GM18868 (cell line): ENCODE measurements at regions not wholly inside any gene's neighbourhood (a gene's known extent, or its start where the extent isn't known, plus 50 kb on each side); places are given as distances from the start of the nearest gene placed in this dataset.
A peak's percentile ranks its signal among the peaks of the same experiment; 100 is the strongest.

Experiments
- ATAC-seq: cut with Tn5 transposase; IDR thresholded peaks from one replicate; pipeline ENCODE4 v1.9.1; 2021; ENCODE audit warnings: mild to moderate bottlenecking, moderate library complexity; ENCODE audit not compliant: unreplicated experiment

DNA sequence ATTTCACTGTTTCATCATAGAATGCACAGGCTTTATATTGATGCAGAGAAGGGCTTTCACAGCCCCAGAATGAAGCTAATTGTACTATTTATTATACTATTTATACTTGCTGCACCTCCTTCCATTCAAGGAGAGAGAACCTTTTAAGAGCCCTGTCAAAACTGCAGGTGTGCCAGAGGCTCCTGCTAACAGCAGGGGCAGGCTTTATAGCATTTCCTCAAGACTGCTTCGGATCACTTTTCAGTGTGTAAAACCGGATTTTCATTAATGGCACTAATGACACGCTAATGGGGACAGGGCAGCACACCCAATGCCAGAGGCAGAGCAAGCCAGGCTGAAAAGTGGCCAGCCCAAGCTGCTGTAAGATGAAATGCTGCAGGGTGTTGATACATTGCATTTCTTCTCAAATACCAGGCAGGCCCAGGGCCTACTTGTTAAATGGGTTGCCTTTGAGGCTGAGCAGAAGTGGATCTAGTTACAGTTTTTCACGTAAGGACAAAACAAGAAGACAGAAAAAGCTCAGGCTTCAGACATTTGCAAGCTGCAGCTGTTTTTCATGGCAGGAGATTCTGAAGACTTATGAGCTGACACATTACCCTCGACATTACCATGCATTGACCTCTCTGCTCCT is 487.7 kb upstream of the BTBD3 start:
- no peak for ATAC-seq

DNA sequence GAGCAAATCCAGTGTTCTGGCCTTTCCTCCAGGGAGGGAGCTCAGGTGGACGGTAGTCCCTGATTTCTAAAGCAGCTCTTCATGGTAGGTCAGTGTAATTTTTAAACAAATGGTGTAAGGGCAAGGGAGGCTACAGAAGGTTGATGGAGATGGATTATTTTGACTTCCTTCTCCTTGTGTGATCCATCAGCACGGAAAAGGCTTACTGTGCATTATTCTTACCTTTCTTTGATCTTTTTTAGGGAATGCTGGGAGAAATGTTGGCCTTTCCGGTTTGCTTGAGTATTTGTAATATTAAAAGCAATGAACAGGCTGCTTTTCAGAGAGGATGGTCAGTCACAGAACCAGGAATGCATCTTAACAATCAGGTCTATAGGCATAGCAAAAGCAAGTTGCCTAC is 487.0 kb upstream of the BTBD3 start:
- no peak for ATAC-seq

DNA sequence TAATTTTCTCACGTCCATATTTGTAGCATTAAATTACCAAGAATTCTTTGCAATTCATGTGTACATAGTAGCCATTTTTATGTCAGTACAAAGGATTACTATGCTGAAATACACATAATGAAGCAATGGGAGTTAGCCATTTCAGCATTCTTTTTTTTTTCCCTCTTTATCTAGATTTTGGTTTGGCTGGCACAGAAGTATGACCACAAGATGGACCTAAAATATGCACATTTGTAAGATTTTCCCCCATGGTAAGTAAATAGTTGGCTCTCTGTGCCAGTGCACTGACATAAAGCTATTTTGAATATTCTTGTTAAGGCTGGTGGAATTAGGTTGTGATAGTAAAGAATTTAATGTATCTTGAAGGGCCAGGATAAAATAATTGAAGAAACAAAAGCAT is 486.1 kb upstream of the BTBD3 start:
- no peak for ATAC-seq

DNA sequence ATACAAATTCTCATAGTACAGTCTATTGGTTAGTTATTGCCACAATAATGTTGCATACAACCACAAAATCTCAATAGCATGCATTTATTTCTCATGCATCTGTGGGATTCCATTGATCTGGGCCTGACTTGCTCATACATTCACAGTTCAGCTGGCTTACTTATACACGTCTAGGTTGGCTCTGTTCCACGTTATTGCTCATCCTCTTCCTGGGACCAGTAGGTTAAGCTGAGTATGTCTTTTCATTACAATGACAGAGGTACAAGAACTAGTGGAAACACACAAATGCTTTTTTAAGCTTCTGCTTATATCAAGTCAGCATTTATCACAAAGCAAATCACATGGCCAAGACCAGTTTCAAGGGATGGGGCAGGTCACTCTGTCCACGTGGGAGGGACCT is 485.3 kb upstream of the BTBD3 start:
- no peak for ATAC-seq

DNA sequence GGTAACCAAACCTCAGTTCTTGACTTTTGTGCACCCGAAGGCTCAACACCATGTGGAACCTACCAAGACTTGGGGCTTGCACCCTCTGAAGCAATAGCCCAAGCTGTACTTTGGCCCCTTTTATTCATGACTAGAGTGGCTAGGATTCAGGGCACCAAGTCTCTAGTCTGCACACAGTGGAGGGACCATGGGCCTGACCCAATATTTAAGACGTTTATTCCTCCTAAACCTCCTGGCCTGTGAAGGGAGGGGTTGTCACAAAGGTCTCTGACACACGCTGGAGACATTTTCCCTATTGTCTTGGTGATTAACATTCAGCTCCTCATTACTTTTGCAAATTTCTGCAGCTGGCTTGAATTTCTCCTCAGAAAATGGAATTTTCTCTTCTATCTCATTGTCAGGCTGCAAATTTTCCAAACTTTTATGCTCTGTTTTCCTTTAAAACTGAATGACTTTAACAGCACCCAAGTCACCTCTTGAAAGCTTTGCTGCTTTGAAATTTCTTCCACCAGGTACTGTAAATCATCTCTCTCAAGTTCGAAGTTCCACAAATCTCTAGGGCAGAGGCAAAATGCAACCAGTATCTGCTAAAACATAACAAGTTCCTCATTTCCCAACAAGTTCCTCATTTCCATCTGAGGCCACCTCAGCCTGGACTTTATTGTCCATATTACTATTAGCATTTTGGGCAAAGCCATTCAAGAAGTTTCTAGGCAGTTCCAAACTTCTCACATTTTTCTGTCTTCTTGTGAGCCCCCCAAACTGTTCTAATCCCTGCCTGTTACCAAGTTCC is 481.4 kb upstream of the BTBD3 start:
- no peak for ATAC-seq

DNA sequence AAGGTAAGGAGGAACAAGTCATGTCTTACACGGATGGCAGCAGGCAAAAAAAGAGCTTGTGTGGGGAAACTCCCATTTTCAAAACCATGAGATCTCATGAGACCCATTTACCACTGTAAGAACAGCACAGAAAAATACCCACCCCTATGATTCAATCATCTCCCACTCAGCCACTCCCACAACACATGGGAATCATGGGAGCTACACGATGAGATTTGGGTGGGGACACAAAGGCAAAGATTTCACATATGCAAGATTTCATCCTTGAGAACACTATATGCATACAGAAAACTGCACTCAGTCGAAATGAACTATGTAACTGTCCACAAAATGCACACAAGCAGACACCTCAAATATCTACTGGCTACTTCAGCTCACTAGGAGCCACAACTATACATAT is 480.6 kb upstream of the BTBD3 start:
- ATAC-seq: no peak

DNA sequence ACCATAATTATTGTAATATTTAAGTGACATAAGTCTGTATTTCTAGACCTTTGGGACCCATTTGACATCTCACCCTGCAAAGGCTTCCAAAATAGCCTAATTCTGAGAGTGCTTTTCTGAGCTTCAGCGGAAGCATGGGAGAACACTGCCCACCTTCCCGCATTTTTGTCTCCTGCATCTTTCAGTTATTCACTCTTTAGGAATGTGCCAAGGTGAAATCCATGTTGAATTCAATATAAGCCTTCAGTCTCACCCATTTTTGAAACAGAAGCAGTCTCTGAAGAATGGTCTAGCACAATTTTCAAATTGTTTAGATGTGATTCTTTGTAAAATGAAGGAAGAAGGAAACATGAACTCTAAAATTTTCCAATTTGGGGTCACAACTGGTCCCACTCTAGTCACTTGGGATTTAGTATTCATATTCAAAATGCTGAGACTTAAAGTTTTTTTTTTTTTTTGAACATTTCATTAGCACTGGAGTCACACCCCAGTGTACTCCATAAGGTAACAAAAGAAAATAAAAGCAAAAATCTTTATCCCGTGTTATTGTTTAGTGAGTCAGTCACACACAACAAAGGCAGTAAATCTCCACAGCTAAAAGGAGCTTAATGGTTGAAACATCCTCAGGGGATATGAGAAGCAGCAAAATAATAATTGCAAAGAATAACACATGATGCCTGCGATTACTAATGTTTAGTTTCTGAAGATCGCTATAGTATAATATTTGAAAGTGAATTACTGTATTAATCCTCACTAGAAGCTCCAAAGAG is 479.9 kb upstream of the BTBD3 start:
- ATAC-seq: no peak

DNA sequence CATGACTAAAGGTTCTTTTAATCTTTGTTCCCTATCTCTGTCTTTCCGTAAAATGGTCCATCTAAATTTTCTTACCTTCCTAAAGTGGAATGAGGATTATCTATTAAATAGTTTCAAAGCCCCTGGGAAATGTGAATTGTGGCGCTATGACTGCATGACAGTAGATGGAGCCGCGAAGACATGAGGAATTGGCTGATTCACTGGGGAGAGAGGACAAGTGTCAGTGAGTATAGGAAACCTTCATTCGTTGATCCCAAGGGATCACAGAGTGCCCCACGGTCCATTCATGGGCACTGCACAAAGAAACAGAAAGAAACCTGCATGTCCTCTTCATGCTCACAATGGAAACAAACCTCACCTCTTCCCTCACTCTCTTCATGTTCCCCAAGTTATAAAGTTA is 479.3 kb upstream of the BTBD3 start:
- no peak for ATAC-seq

DNA sequence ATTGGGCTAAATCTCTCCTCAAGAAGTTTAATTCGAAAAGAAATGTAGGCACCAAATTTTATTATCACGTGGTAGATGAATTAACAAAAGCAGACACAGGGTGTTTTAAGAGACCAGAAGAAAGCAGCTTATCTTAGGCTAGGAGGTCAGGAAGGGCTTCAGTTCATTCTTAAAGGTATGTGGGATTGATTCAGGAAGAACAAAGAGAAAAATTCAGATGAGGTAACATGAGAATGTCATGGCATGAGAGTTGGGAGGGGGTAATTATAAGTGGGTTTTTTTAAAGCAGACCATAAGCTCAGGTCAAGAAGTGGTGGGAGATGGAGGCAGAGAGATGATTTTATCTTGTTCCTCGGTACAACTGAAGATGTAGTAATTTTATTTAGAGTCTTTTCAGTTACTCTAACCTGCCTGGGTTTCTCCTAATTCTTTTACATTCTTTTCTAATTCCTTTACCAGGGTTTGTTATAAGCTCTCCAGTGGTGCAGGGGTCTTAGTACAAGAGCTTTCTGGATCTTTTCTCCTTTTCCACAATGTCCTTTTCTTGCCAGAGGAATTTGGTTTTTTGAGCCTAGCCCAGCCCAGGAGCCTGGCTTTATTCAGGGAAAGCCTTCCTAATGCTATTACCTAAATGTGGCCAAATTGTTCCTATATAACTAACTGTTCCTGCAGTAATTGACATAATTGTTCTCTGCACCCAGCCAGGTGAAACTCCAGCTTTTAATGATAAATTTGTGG is 474.1 kb upstream of the BTBD3 start:
- ATAC-seq: no peak

DNA sequence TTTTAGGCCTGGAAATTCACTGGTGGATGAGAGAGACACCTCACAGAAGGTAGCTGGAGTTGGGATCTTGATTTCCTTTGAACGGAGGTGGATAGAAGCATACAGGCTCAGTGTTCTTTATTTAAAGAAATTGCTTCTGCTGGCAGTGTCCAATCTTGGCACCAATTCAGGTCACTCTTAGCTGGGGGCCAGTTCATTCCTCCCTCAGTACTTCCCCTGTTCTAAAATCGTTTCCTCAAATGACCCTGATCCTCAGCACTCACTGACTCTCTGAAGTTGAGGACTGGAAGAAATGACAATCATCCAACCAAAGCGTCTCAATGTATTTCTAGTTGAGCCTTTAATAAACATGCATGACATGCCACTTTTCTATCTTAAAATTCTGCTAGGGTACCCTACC is 472.5 kb upstream of the BTBD3 start:
- ATAC-seq: no peak

DNA sequence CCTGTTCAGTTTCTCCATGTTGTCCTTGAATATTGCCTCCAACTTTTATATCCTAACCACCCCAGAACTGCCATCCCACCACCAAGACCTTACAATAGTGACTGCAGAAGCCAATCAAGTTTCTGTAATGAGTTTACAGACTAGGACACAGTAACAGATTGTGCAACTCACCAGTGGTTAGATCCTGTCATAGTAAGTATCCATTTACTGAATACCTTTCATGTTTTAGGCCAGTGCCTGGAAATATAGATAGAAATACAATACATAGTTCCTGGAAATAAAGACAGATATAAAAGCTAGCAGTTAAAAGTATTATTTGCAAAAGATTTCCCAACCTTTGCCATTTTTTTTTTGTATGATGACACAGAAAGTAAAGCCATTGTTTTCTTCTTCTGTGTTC is 471.8 kb upstream of the BTBD3 start:
- ATAC-seq: no peak

DNA sequence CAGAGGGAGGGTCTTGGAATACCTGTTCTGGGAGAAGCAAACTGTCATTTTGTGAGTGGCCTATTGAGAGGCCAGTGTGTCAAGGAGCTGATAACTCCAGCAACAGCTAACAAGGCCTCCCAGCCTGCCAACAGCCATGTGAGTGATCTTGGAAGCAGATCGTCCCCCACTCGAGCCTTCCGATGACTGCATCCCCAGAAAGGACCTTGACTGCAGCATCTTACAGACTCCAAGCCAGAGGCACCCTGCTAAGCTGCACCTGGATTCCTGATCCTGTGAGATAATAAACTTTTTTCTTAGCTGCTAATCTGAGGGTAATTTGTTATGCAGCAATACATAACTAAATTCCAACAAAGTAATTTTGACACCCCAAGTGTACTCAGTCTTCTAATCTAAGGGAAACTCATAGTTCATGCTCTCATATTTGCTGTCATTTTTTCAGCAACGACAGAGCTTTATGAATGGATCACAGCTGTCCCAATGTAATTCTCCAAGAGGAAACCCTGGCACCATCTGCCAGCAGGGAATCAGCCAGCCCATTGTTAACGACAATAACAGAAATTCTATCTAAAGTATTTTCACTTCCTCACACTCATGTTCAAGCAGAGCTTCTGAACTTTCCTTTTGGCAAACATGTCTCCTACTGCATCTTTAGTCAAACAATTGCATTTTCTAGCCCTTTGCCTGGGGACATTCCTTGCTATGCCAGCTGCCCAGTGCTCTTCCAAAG is 470.2 kb upstream of the BTBD3 start:
- no peak for ATAC-seq

DNA sequence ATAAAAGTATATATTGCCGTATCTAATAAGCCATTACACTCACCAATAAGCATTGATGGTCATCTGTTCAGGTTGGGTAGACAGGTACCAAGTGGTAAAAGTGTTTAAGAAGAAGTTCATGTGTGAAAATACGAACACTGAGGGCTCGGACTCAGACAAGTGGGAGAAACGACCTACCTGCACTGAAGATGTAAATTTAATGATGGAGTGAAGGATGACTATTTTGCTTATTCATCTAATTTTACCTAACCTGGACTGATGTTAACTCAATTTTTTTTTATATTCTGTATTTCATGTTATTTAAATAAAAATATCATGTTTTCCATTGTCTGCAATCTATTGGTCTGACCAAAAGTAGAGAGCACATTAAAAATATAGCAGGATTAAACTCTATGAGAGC is 469.1 kb upstream of the BTBD3 start:
- no peak for ATAC-seq

DNA sequence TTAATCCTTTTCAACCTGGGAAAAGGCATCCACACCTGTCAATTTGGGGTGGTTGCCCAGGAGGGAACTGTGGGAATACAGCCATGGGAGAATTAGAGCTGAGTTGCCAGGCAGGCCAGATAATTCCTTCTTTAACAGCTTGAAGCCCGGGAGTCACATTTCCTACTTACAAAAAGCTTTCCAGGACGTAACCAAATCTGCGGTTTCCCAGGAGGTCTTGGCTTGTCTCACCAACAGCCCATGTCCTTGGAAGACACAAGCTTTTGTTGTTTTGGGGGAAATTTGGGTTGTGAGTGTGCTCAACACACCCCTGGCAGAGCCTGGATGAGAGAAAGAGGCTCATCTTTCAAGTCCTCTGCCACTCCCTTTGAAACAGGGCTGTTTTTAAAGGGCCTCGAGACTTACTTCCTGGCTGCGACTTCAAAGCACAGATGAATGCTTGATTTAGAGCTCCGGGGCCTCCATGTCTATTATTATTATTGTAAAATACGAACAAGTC is 465.9 kb upstream of the BTBD3 start:
- no peak for ATAC-seq

DNA sequence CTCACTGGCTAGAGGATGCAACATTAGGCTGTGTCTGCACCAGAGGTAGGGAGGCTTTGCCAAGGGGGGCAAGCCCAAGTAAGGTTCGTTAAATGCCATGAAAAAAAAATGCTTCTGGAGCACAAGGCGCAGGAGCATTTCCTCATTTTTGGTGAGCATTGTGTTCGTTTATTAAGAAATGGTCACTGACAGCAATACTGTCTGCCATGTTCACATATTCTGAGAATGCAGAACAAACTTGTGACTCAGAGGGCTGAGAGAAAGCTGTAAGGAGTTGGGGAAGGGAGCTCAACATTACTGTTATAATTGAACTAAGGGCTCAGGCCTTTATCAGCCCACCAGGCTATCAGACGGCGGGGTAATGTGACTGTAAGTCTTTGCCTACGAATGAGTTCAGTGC is 465.4 kb upstream of the BTBD3 start:
- no peak for ATAC-seq

DNA sequence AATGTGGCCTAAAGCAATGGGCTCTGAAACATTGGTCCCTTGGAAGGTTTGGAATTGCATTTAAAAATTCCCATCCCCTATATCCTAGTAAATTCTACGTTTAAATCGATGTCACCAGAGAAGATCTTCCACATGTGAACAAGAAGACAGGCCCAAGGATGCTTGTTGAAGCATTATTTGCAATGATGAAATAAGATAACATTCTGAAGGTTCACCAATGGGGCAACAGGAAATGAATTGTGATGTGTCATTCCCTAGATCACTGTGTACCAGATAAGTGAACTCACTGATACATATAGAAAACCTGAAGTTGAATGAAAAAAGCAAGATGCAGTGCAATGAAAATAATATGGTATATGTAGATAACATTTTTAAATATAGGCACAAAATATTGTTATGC is 464.3 kb upstream of the BTBD3 start:
- no peak for ATAC-seq

DNA sequence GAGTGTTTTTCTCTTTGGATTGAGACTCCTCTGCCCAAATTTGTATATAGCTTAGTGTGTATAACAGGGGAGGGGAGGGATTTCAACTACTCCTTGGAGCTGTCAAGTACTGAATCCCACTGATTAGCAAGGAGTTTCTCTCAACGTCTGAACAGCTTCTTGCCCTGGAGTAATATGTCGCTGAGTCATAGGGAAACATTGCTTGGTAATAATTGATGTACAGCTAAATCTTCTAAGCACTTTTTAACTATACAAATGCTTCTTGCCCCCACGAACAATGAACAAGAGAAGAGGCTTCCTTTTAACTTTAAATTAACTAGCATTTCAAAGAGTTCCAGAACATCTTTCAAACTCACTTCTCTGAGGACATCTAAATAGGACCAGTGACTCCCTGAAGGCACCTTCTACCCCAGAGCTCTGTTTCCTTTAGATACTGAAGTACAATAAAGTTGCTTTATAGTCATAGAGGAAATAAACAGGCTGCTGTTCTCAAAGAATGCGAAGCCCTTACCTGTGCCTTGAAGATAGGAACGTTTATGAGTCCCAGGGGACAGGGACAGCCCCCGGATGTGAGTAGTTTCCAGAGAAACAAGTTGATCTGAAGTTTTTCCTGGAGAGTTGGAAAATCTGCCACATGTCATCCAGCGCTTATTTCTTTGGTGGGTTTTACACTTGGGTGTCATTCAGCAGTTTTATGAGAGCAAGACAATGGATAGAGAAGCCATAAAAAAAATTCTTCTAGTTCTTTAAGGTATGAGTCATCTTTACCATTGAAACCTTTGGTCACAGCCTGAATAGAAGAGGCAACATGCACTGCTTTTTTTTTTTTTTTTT is 462.5 kb upstream of the BTBD3 start:
- peak; percentile 51 for ATAC-seq

DNA sequence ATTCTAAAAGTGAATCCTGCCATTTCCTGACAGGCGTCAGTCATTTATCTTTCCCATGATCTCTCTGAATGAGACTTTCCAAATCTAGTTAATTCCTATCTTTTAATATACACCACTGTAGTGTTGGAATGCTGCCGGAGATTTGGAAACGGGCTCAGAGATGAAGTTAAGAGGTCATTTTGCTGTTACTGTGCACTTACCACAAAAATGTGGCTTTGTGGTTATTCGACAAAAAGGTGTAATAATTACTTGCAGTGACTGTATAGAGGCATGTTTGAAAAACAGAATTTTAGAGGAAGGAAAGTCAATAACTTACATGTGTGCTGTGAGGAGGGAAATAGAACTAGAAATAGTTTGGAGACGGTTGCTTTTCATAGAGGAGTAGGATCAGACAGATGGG is 460.2 kb upstream of the BTBD3 start:
- no peak for ATAC-seq

DNA sequence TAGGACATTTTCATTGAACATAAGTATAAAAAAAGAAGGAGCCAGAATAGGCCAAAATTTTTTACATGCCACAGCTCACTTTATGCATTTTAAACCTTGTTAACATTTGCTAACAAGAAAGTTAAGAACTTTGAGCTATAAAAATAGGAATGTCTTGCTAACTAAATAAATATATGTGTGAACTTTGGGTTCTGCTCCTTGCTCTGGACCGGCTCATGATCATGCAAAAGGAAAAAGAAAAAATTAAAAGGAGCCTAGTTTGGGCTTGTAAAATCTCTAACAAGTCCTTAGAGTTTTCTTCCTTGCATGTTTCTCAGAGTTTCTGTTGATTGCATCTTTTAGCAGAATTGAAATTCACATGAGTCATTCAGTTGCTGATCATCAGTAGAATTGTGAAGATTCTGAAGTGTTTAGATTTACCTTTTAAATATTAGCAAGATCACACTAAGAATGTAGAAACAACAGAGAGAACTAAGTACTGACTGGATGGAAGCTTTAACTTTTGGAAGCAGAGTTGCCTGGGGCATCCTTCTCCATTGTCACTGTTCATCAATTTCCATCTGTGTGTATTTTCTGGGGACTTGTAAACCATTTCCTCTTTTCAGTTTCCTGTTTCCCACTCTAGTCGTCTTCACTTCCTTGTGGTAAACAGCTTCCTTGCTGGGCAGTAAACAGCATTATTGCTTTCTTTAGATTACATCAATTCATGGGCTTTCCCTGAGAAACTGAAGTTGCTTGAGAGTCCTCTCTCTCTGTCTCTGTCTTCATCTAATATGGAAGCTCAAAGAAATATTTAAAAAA is 458.4 kb upstream of the BTBD3 start:
- ATAC-seq: peak; percentile 36
